Keratinocyte (primary cell): ENCODE measurements at regions not wholly inside any gene's neighbourhood (a gene's known extent, or its start where the extent isn't known, plus 50 kb on each side); places are given as distances from the start of the nearest gene placed in this dataset.

Source experiments
- CTCF ChIP-seq, 3 experiments: IDR thresholded peaks in 1 of 3; conservative IDR thresholded peaks in 1 of 3; optimal IDR thresholded peaks in 1 of 3; 2 replicates in 2 of 3; 3 replicates in 1 of 3; pipeline versions ENCODE3 to v1.5.1; 2011; ENCODE audit warnings: low read length in 3 of 3, mild to moderate bottlenecking in 3 of 3, moderate library complexity in 2 of 3, control low read depth in 1 of 3, inconsistent platforms in 1 of 3; ENCODE audit not compliant: insufficient read depth in 2 of 3; ENCODE audit errors: extremely low read depth in 1 of 3
- EZH2 ChIP-seq: IDR thresholded peaks from one replicate; pipeline ENCODE4 v1.6.1; 2012; ENCODE audit warnings: inconsistent platforms, mild to moderate bottlenecking, low read length, moderate library complexity

- TF ChIP-seq CTCF (optimal IDR thresholded peaks at IDR 0.05 in 1 of 3, IDR thresholded peaks at IDR 0.05 in 1 of 3, conservative IDR thresholded peaks at IDR 0.05 in 1 of 3; ENCODE audit: extremely low read depth in 1 of 3, insufficient read depth in 2 of 3, low read length in 3 of 3) = no peak
- no peak for TF ChIP-seq EZH2
These were observed 488.0 kb downstream of the BCKDHB start for GRCh38 chr6:80594461-80594860.
